Gastroesophageal sphincter (tissue), 3 donors: ENCODE measurements at regions not wholly inside any gene's neighbourhood (a gene's known extent, or its start where the extent isn't known, plus 50 kb on each side); places are given as distances from the start of the nearest gene placed in this dataset.

Experiments used
- CTCF ChIP-seq, 4 experiments: fragments of 200-600 bp in 2 of 4; fragments of 450-650 bp in 2 of 4; sonication (generic) in 1 of 4; IDR thresholded peaks; one replicate each; pipeline ENCODE4 v1.5.1; 2017 to 2019; ENCODE audit warnings: antibody characterized with exemption in 4 of 4, mild to moderate bottlenecking in 2 of 4, moderate library complexity in 2 of 4
- POLR2A ChIP-seq, 2 donors: fragments of 450-650 bp; IDR thresholded peaks; one replicate each; pipeline ENCODE4 v1.6.1; 2017; ENCODE audit warnings: antibody characterized with exemption in 2 of 2, mild to moderate bottlenecking in 2 of 2, moderate library complexity in 1 of 2
- POLR2AphosphoS5 ChIP-seq: sonication (generic); formaldehyde crosslinking; IDR thresholded peaks from one replicate; pipeline ENCODE4 v1.6.1; 2017; ENCODE audit warnings: antibody characterized with exemption

GRCh38 chr18:39845106-39845505 is 2109.9 kb upstream of the PIK3C3 start:
- TF ChIP-seq POLR2AphosphoS5 (no peak), CTCF (IDR thresholded peaks at IDR 0.05) (no peak), POLR2A (IDR thresholded peaks at IDR 0.05) (no peak)
